HFFc6 (cell line): ENCODE measurements at regions not wholly inside any gene's neighbourhood (a gene's known extent, or its start where the extent isn't known, plus 50 kb on each side); places are given as distances from the start of the nearest gene placed in this dataset.

Experiments
- DNase-seq: peaks from one replicate; pipeline ENCODE4 v3.0.0-alpha.2; 2018
- H3K27ac Mint-ChIP-seq: 2 replicates; pipeline ENCODE4 v1.8.0; 2020; ENCODE audit warnings: mild to moderate bottlenecking, mixed read lengths
- H3K27me3 Mint-ChIP-seq: 2 replicates; pipeline ENCODE4 v1.8.0; 2021; ENCODE audit warnings: mild to moderate bottlenecking, moderate library complexity, mixed read lengths; ENCODE audit not compliant: insufficient read depth
- H3K36me3 Mint-ChIP-seq: 2 replicates; pipeline ENCODE4 v1.8.0; 2021; ENCODE audit warnings: low read depth, mixed read lengths
- H3K4me1 Mint-ChIP-seq: 2 replicates; pipeline ENCODE4 v1.8.0; 2020; ENCODE audit warnings: low read depth, mixed read lengths
- H3K4me3 Mint-ChIP-seq: 2 replicates; pipeline ENCODE4 v1.8.0; 2020; ENCODE audit warnings: mild to moderate bottlenecking, moderate library complexity, mixed read lengths
- H3K9me3 Mint-ChIP-seq: 2 replicates; pipeline ENCODE4 v1.8.0; 2020; ENCODE audit warnings: mild to moderate bottlenecking, mixed read lengths
- TF ChIP-seq, protein P1 (sequence below): fragments of 200-600 bp; sonication (generic); IDR thresholded peaks from 2 replicates; pipeline ENCODE4 v1.5.0; 2021; ENCODE audit warnings: antibody characterized with exemption, mild to moderate bottlenecking

DNA sequence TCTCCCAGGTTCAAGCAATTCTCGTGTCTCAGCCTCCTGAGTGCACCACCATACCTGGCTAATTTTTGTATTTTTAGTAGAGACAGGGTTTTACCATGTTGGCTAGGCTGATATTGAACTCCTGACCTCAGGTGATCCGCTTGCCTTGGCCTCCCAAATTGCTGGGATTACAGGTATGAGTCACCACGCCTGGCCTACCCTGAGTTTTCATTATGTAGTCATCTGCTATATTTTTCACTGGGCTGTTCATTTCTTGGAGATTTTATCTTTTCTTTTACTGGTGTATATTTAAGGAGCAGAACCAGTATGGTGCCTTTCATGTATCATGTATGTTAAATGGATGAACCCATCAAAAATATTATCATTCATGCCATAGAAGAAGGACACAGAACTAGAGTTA lies 377.0 kb upstream of the ACTBL2 start:
- Mint-ChIP-seq H3K4me3 (no peak overlapping the region), H3K9me3 (no peaks in the 10 kb centered on the region), H3K27ac (no peak overlapping the region), H3K4me1 (peaks cover 60% of the 10 kb centered on the region), H3K27me3 (no peaks in the 10 kb centered on the region), H3K36me3 (no peaks in the 10 kb centered on the region; the same call in 1 of the 2 replicates)
- DNase-seq, result no peak
- TF ChIP-seq, protein P1, sequence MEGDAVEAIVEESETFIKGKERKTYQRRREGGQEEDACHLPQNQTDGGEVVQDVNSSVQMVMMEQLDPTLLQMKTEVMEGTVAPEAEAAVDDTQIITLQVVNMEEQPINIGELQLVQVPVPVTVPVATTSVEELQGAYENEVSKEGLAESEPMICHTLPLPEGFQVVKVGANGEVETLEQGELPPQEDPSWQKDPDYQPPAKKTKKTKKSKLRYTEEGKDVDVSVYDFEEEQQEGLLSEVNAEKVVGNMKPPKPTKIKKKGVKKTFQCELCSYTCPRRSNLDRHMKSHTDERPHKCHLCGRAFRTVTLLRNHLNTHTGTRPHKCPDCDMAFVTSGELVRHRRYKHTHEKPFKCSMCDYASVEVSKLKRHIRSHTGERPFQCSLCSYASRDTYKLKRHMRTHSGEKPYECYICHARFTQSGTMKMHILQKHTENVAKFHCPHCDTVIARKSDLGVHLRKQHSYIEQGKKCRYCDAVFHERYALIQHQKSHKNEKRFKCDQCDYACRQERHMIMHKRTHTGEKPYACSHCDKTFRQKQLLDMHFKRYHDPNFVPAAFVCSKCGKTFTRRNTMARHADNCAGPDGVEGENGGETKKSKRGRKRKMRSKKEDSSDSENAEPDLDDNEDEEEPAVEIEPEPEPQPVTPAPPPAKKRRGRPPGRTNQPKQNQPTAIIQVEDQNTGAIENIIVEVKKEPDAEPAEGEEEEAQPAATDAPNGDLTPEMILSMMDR, result no peak

DNA sequence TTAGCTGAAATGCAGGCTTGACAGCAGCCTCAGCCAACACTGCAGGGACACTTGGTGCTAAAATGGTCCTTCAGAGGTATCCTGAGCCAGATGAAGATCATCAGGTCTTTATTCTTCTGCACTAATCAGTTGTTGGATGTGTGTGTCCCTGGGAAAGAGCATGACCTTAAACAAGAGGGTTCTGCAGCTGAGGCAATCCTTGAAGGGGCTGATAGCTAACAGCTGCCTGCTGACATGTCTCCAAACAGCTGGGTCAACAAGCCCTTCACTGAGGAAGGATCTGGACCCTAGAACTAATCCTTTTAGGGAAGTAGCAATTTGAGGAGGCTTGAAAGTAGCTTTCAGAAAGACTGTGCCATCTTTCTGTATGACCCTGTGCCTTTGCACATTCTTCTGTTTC lies 376.3 kb upstream of the ACTBL2 start:
- Mint-ChIP-seq H3K27me3 (no peaks in the 10 kb centered on the region), H3K4me1 (peaks cover 56% of the 10 kb centered on the region), H3K9me3 (no peaks in the 10 kb centered on the region), H3K4me3 (no peak overlapping the region), H3K27ac (no peak overlapping the region), H3K36me3 (no peaks in the 10 kb centered on the region; the same call in 1 of the 2 replicates)
- no peak for DNase-seq
- TF ChIP-seq, protein P1, result no peak

DNA sequence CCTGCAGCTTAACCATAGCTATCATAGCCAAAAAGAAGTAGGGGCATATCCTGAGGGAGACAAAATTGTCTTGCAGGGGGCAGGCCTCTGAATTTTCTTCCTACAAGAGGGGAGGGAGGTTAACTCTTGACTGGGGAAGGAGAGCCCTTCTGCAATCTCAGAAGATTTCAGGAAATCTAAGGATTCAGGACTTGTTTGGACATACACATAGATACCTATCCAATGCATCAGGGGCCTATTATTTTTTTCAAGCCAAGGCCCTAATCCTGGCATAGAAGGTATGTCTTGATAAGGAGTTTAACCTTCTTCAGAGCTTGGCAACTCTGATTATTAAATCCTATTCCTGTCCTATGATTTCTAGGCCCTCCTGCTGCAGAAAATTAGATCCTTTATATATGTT lies 375.1 kb upstream of the ACTBL2 start:
- Mint-ChIP-seq H3K4me1 (peaks cover 44% of the 10 kb centered on the region), H3K4me3 (no peak overlapping the region), H3K27ac (no peak overlapping the region), H3K36me3 (no peaks in the 10 kb centered on the region; the same call in 1 of the 2 replicates), H3K9me3 (no peaks in the 10 kb centered on the region), H3K27me3 (no peaks in the 10 kb centered on the region)
- TF ChIP-seq, protein P1, result no peak
- no peak for DNase-seq

DNA sequence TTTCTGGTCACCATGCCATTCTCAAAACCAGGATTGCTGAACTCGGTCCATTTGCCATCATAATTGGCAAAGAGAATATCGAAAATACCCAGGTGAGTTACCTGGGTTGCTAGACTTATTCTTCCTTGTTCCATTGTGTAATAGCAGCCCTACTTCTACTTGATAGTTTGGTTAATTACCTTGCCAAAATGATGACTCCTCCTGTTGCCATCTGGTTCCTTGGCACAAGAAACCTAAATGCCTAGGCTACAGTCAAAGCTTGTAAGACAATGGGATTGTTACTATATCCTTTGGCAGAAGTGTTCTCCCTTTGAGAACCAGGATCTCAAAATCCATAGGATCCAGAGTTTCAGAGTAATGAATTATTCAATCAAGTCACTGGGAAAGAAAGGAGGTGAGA lies 373.2 kb upstream of the ACTBL2 start:
- DNase-seq, result no peak

DNA sequence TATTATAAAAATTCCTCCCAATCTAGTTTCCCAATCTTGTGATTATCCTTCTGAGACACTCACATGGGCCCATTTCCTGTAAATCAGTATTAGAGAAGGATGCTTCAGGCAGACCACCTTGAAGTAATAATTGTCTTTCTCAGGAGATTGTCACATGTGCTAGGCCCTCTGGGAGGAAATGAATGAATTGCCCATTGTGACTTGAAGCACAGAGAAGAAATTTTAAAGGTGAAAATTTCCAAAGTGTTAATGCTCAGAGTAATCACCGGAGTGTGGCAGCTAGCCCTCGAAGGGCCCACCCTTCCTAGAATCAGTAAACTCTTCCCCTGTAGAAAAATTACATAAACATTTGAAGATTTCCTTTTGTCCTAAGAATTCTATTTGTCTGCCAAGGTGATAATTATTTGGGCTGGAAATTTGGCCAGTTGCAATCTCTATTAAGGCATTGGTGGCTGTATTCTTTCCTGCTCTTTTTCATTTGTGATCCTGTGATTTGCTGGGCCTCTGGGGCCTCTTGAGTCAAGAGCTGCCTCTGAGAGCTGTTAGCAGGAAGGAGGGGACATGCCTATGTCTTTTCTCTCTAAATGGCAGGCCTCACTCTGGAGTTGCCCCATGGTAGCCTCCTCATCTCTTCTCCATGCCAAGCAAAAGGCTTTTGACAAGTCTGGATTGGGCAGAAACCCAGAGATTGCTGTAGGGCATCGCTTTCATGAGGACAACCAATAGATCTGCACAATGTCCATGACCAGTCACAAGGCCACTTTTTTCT lies 371.5 kb upstream of the ACTBL2 start:
- TF ChIP-seq, protein P1, result no peak
- peaks cover 19% of the 10 kb centered on the region for H3K4me1 Mint-ChIP-seq
- no peak for DNase-seq
- H3K4me3 Mint-ChIP-seq, result no peak overlapping the region
- no peaks in the 10 kb centered on the region for H3K36me3 Mint-ChIP-seq
- H3K9me3 Mint-ChIP-seq, result no peaks in the 10 kb centered on the region
- H3K27me3 Mint-ChIP-seq, result no peaks in the 10 kb centered on the region; the same call in 1 of the 2 replicates
- no peak overlapping the region for H3K27ac Mint-ChIP-seq

More for the DNA sequence above, 373.2 kb upstream of the ACTBL2 start:
- Mint-ChIP-seq H3K9me3 (no peaks in the 10 kb centered on the region), H3K27me3 (no peaks in the 10 kb centered on the region), H3K4me3 (no peak overlapping the region), H3K27ac (no peak overlapping the region), H3K36me3 (no peaks in the 10 kb centered on the region), H3K4me1 (peaks cover 28% of the 10 kb centered on the region)
- TF ChIP-seq, protein P1, result no peak
